ENCODE measurements at regions not wholly inside any gene's neighbourhood (a gene's known extent, or its start where the extent isn't known, plus 50 kb on each side); places are given as distances from the start of the nearest gene placed in this dataset.

DNA sequence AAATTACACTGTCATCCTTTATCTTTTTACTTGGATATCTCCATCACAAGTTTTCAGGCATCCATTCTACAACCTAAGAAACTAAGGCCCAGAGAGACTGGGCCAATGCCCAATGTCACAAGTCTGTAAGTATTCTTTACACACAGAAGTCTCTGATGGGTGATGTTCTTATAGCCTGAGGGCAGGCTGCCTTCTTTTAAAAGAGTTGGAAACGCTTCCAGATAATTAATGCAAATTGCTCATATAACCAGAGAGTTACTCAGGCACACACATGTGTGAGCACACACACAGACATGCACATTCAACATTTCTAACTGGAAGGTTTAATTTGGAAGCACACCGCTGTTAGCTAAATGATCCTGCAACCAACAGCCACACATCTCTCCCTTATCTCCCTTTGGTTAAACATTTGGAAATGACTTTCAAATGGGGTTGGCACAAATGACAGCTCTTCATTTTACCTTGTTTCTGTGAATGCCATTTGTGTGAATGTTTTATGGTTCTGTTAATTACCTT, 160.8 kb upstream of the TMPO start:
- TF ChIP-seq ZBTB33 (IDR thresholded peaks at IDR 0.05; ENCODE audit: borderline replicate concordance, low read depth) (no peak), FOSL2 (IDR thresholded peaks at IDR 0.05; ENCODE audit: borderline replicate concordance, low read depth) (no peak), JUND (IDR thresholded peaks at IDR 0.05) (no peak), SMC3 (IDR thresholded peaks at IDR 0.05; ENCODE audit: low read depth, low read length) (no peak), MEF2A (IDR thresholded peaks at IDR 0.05; ENCODE audit: borderline replicate concordance, low read depth) (no peak)
- TF ChIP-seq, protein P1, sequence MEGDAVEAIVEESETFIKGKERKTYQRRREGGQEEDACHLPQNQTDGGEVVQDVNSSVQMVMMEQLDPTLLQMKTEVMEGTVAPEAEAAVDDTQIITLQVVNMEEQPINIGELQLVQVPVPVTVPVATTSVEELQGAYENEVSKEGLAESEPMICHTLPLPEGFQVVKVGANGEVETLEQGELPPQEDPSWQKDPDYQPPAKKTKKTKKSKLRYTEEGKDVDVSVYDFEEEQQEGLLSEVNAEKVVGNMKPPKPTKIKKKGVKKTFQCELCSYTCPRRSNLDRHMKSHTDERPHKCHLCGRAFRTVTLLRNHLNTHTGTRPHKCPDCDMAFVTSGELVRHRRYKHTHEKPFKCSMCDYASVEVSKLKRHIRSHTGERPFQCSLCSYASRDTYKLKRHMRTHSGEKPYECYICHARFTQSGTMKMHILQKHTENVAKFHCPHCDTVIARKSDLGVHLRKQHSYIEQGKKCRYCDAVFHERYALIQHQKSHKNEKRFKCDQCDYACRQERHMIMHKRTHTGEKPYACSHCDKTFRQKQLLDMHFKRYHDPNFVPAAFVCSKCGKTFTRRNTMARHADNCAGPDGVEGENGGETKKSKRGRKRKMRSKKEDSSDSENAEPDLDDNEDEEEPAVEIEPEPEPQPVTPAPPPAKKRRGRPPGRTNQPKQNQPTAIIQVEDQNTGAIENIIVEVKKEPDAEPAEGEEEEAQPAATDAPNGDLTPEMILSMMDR (IDR thresholded peaks at IDR 0.05), result no peak

Measured in SK-N-SH (cell line).